ENCODE measurements at regions not wholly inside any gene's neighbourhood (a gene's known extent, or its start where the extent isn't known, plus 50 kb on each side); places are given as distances from the start of the nearest gene placed in this dataset.
A peak's percentile ranks its signal among the peaks of the same experiment; 100 is the strongest.

GRCh38 chr10:10078446-10078845 lies 939.2 kb upstream of the CELF2 start:
- Histone ChIP-seq H3K36me3 (ENCODE audit: low read depth) (no peaks in the 10 kb centered on the region), H3K27ac (ENCODE audit: poor library complexity, severe bottlenecking) (no peak overlapping the region), H3K27me3 (ENCODE audit: insufficient read depth, poor library complexity, severe bottlenecking) (no peaks in the 10 kb centered on the region), H3K9me3 (ENCODE audit: severe bottlenecking) (no peaks in the 10 kb centered on the region), H3K4me3 (ENCODE audit: severe bottlenecking) (no peak overlapping the region), H3K4me1 (ENCODE audit: insufficient read depth, poor library complexity, severe bottlenecking) (no peaks in the 10 kb centered on the region)
- TF ChIP-seq CTCF (IDR thresholded peaks at IDR 0.05; ENCODE audit: poor library complexity, severe bottlenecking), result no peak
- DNase-seq (ENCODE audit: low spot score), result no peak
- no peak for ATAC-seq (ENCODE audit: low read depth)

GRCh38 chr10:10092581-10092980 lies 925.1 kb upstream of the CELF2 start:
- peak; percentile 55 for ATAC-seq (ENCODE audit: low read depth)
- Histone ChIP-seq H3K4me3 (ENCODE audit: severe bottlenecking) (no peak overlapping the region), H3K4me1 (ENCODE audit: insufficient read depth, poor library complexity, severe bottlenecking) (peaks cover 5% of the 10 kb centered on the region), H3K36me3 (ENCODE audit: low read depth) (no peaks in the 10 kb centered on the region), H3K27me3 (ENCODE audit: insufficient read depth, poor library complexity, severe bottlenecking) (no peaks in the 10 kb centered on the region), H3K9me3 (ENCODE audit: severe bottlenecking) (no peaks in the 10 kb centered on the region), H3K27ac (ENCODE audit: poor library complexity, severe bottlenecking) (no peak overlapping the region)
- DNase-seq (ENCODE audit: low spot score), result no peak
- TF ChIP-seq CTCF (IDR thresholded peaks at IDR 0.05; ENCODE audit: poor library complexity, severe bottlenecking), result no peak

GRCh38 chr10:10093021-10093420 lies 924.7 kb upstream of the CELF2 start:
- no peak for DNase-seq (ENCODE audit: low spot score)
- no peak for ATAC-seq (ENCODE audit: low read depth)
- H3K27me3 ChIP-seq (ENCODE audit: insufficient read depth, poor library complexity, severe bottlenecking), result no peaks in the 10 kb centered on the region
- peaks cover 5% of the 10 kb centered on the region for H3K4me1 ChIP-seq (ENCODE audit: insufficient read depth, poor library complexity, severe bottlenecking)
- H3K9me3 ChIP-seq (ENCODE audit: severe bottlenecking), result no peaks in the 10 kb centered on the region
- no peak overlapping the region for H3K4me3 ChIP-seq (ENCODE audit: severe bottlenecking)
- H3K27ac ChIP-seq (ENCODE audit: poor library complexity, severe bottlenecking), result no peak overlapping the region
- no peak for TF ChIP-seq CTCF (IDR thresholded peaks at IDR 0.05; ENCODE audit: poor library complexity, severe bottlenecking)
- no peaks in the 10 kb centered on the region for H3K36me3 ChIP-seq (ENCODE audit: low read depth)

- Histone ChIP-seq H3K36me3 (ENCODE audit: low read depth) (no peaks in the 10 kb centered on the region), H3K27ac (ENCODE audit: poor library complexity, severe bottlenecking) (no peak overlapping the region), H3K4me3 (ENCODE audit: severe bottlenecking) (no peak overlapping the region), H3K9me3 (ENCODE audit: severe bottlenecking) (no peaks in the 10 kb centered on the region), H3K4me1 (ENCODE audit: insufficient read depth, poor library complexity, severe bottlenecking) (peaks cover 5% of the 10 kb centered on the region), H3K27me3 (ENCODE audit: insufficient read depth, poor library complexity, severe bottlenecking) (no peaks in the 10 kb centered on the region)
- DNase-seq (ENCODE audit: low spot score) (no peak), ATAC-seq (ENCODE audit: low read depth) (no peak)
- TF ChIP-seq CTCF (IDR thresholded peaks at IDR 0.05; ENCODE audit: poor library complexity, severe bottlenecking), result no peak
Measured at GRCh38 chr10:10094691-10095090, 923.0 kb upstream of the CELF2 start.

- no peak overlapping the region for H3K27ac ChIP-seq (ENCODE audit: poor library complexity, severe bottlenecking)
- ATAC-seq (ENCODE audit: low read depth), result no peak
- H3K27me3 ChIP-seq (ENCODE audit: insufficient read depth, poor library complexity, severe bottlenecking), result no peaks in the 10 kb centered on the region
- TF ChIP-seq CTCF (IDR thresholded peaks at IDR 0.05; ENCODE audit: poor library complexity, severe bottlenecking), result no peak
- no peaks in the 10 kb centered on the region for H3K36me3 ChIP-seq (ENCODE audit: low read depth)
- peaks cover 5% of the 10 kb centered on the region for H3K4me1 ChIP-seq (ENCODE audit: insufficient read depth, poor library complexity, severe bottlenecking)
- no peak for DNase-seq (ENCODE audit: low spot score)
- H3K9me3 ChIP-seq (ENCODE audit: severe bottlenecking), result no peaks in the 10 kb centered on the region
- no peak overlapping the region for H3K4me3 ChIP-seq (ENCODE audit: severe bottlenecking)
Measured at GRCh38 chr10:10096296-10096695, 921.4 kb upstream of the CELF2 start.

Data from RWPE2 (cell line).